B cell (primary cell): ENCODE measurements at regions not wholly inside any gene's neighbourhood (a gene's known extent, or its start where the extent isn't known, plus 50 kb on each side); places are given as distances from the start of the nearest gene placed in this dataset.

Source experiments
- ATAC-seq: fragments of 200-7000 bp; cut with Tn5 transposase; one replicate; pipeline ENCODE4 v1.10.0; 2021; ENCODE audit warnings: low read depth, mild to moderate bottlenecking, moderate number of reproducible peaks, moderate library complexity
- CTCF ChIA-PET: fragments of 350-600 bp; sonication (Branson Sonifier 250); formaldehyde crosslinking; loops from one replicate; lab custom pipeline; 2021; ENCODE audit warnings: antibody characterized with exemption, inconsistent platforms; lab: Charles Lee
- POLR2A ChIA-PET: fragments of 350-600 bp; sonication (Branson Sonifier 250); formaldehyde crosslinking; loops from one replicate; lab custom pipeline; 2021; ENCODE audit warnings: antibody characterized with exemption; lab: Charles Lee
- DNase-seq: peaks from one replicate; pipeline ENCODE4 v3.0.0; 2013
- H2AFZ ChIP-seq: 2 replicates; pipeline ENCODE4 v1.6.1; 2012; ENCODE audit warnings: mild to moderate bottlenecking, low read depth, low read length; ENCODE audit not compliant: insufficient read depth, poor library complexity, severe bottlenecking
- H3K27ac ChIP-seq, 2 donors: 1 replicate in 1 of 2; 2 replicates in 1 of 2; pipeline ENCODE4 v1.5.1; 2012 to 2013; ENCODE audit warnings: low read length in 2 of 2, mild to moderate bottlenecking in 2 of 2, moderate library complexity in 1 of 2
- H3K27me3 ChIP-seq, 4 experiments: fragments of 200-600 bp in 1 of 4; sonication (generic) in 1 of 4; replicated peaks in 1 of 4; 1 replicate in 2 of 4; 2 replicates in 2 of 4; pipeline versions ENCODE4 v1.6.1 to v1.7.0; 2013 to 2016; ENCODE audit warnings: low read length in 3 of 4, mild to moderate bottlenecking in 2 of 4, mixed read lengths in 1 of 4, moderate library complexity in 1 of 4; ENCODE audit not compliant: insufficient read depth in 4 of 4, control insufficient read depth in 3 of 4; ENCODE audit errors: control extremely low read depth in 1 of 4
- H3K36me3 ChIP-seq, 2 experiments: replicated peaks in 1 of 2; 1 replicate in 1 of 2; 2 replicates in 1 of 2; pipeline versions ENCODE4 v1.6.1 to v1.7.1; 2013; ENCODE audit warnings: low read length in 1 of 2; ENCODE audit not compliant: insufficient read depth in 2 of 2, control insufficient read depth in 1 of 2; ENCODE audit errors: control extremely low read depth in 1 of 2, extremely low read depth in 1 of 2
- H3K4me1 ChIP-seq, 2 donors: fragments of 200-600 bp in 1 of 2; sonication (generic) in 1 of 2; 1 replicate in 1 of 2; 2 replicates in 1 of 2; pipeline versions ENCODE4 v1.5.1 to v1.6.1; 2013 to 2017; ENCODE audit warnings: low read length in 2 of 2; ENCODE audit not compliant: control insufficient read depth in 2 of 2, insufficient read depth in 2 of 2
- H3K4me2 ChIP-seq: replicated peaks from 2 replicates; pipeline ENCODE3; 2012; ENCODE audit warnings: mild to moderate bottlenecking, low read depth, low read length; ENCODE audit not compliant: poor library complexity, severe bottlenecking
- H3K4me3 ChIP-seq, 5 experiments: fragments of 200-600 bp in 1 of 5; sonication (generic) in 1 of 5; 1 replicate in 3 of 5; 2 replicates in 2 of 5; pipeline versions ENCODE4 v1.5.1 to v1.7.0; 2011 to 2016; ENCODE audit warnings: low read length in 4 of 5, mild to moderate bottlenecking in 4 of 5, low read depth in 2 of 5, control low read depth in 1 of 5, moderate library complexity in 1 of 5; ENCODE audit not compliant: insufficient read depth in 1 of 5; ENCODE audit errors: control extremely low read depth in 1 of 5, extremely low read depth in 1 of 5
- H3K79me2 ChIP-seq: fragments of 200-600 bp; sonication (generic); one replicate; pipeline ENCODE4 v1.6.0; 2016; ENCODE audit warnings: low read length; ENCODE audit not compliant: control insufficient read depth, insufficient read depth
- H3K9ac ChIP-seq: fragments of 200-600 bp; sonication (generic); 2 replicates; pipeline ENCODE4 v1.6.1; 2017; ENCODE audit warnings: mild to moderate bottlenecking, low read length, moderate library complexity
- H3K9me3 ChIP-seq, 3 donors: one replicate each; pipeline versions ENCODE4 v1.6.1 to v1.7.1; 2013; ENCODE audit warnings: low read length in 2 of 3; ENCODE audit not compliant: control insufficient read depth in 2 of 3, insufficient read depth in 1 of 3; ENCODE audit errors: control extremely low read depth in 1 of 3
- H4K20me1 ChIP-seq: 2 replicates; pipeline ENCODE4 v1.6.0; 2012; ENCODE audit warnings: mild to moderate bottlenecking, low read length; ENCODE audit not compliant: insufficient read depth, control insufficient read depth, poor library complexity, severe bottlenecking
- H3K27ac Mint-ChIP-seq: one replicate; pipeline ENCODE4 v1.8.0; 2021; ENCODE audit warnings: mixed read lengths
- H3K27me3 Mint-ChIP-seq: one replicate; pipeline ENCODE4 v1.8.0; 2021; ENCODE audit warnings: mixed read lengths
- H3K4me1 Mint-ChIP-seq: one replicate; pipeline ENCODE4 v1.8.0; 2021; ENCODE audit warnings: mixed read lengths
- H3K4me3 Mint-ChIP-seq: one replicate; pipeline ENCODE4 v1.8.0; 2021; ENCODE audit warnings: mixed read lengths
- H3K9me3 Mint-ChIP-seq: one replicate; pipeline ENCODE4 v1.8.0; 2022; ENCODE audit warnings: mixed read lengths; ENCODE audit not compliant: insufficient read depth
- CTCF ChIP-seq: fragments of 200-600 bp; IDR thresholded peaks from one replicate; pipeline ENCODE4 v1.8.0; 2022; ENCODE audit warnings: antibody characterized with exemption, mild to moderate bottlenecking
- EZH2 ChIP-seq: IDR thresholded peaks from 2 replicates; pipeline ENCODE4 v1.6.1; 2012; ENCODE audit warnings: borderline replicate concordance, low read depth, mild to moderate bottlenecking, moderate library complexity, low read length; ENCODE audit not compliant: insufficient read depth, poor library complexity, severe bottlenecking
- WGBS: methylation state at CpG from one replicate; pipeline ENCODE4 v1.1.5; 2013; ENCODE audit warnings: missing lambda C conversion rate; ENCODE audit not compliant: insufficient coverage; 5-methylcytosine and 5-hydroxymethylcytosine counted together
- intact Hi-C: fragments of 100-400 bp; cut with micrococcal nuclease; formaldehyde crosslinking; loops from one replicate; pipeline ENCODE4 v1.10.0; 2022

GRCh38 chr6:121858310-121858709, 422.9 kb downstream of the GJA1 start:
- H3K9ac ChIP-seq = no peak overlapping the region
- no peaks in the 10 kb centered on the region for H4K20me1 ChIP-seq
- H3K27me3 ChIP-seq = no peaks in the 10 kb centered on the region
- Mint-ChIP-seq H3K27me3 (no peaks in the 10 kb centered on the region), H3K9me3 (no peaks in the 10 kb centered on the region), H3K4me3 (no peak overlapping the region), H3K27ac (no peak overlapping the region), H3K4me1 (no peaks in the 10 kb centered on the region)
- TF ChIP-seq EZH2 (no peak), CTCF (no peak)
- ATAC-seq (no peak), DNase-seq (no peak)
- CTCF ChIA-PET = no interaction called here
- no peaks in the 10 kb centered on the region for H3K4me1 ChIP-seq
- no peaks in the 10 kb centered on the region for H3K79me2 ChIP-seq
- no peak overlapping the region for H3K27ac ChIP-seq
- no CpG with 5 or more reads among the region's 4 CpGs for WGBS
- intact Hi-C loops = no loop called here
- POLR2A ChIA-PET = no interaction called here
- no peaks in the 10 kb centered on the region for H3K36me3 ChIP-seq
- no peak overlapping the region for H3K4me2 ChIP-seq
- H3K4me3 ChIP-seq = no peak overlapping the region
- H2AFZ ChIP-seq = no peak overlapping the region
- no peaks in the 10 kb centered on the region for H3K9me3 ChIP-seq

GRCh38 chr6:121858986-121859385, 423.5 kb downstream of the GJA1 start:
- H3K9me3 Mint-ChIP-seq = no peaks in the 10 kb centered on the region
- H3K9ac ChIP-seq = no peak overlapping the region
- H3K79me2 ChIP-seq = no peaks in the 10 kb centered on the region
- POLR2A ChIA-PET = no interaction called here
- H2AFZ ChIP-seq = no peak overlapping the region
- DNase-seq (no peak), ATAC-seq (no peak)
- H3K4me3 Mint-ChIP-seq = no peak overlapping the region
- no peak overlapping the region for H3K4me2 ChIP-seq
- WGBS = no CpG with 5 or more reads among the region's 1 CpG
- no peaks in the 10 kb centered on the region for H3K27me3 ChIP-seq
- no peaks in the 10 kb centered on the region for H3K27me3 Mint-ChIP-seq
- no peak overlapping the region for H3K27ac Mint-ChIP-seq
- no peaks in the 10 kb centered on the region for H3K9me3 ChIP-seq
- no peak for TF ChIP-seq CTCF
- no peak for TF ChIP-seq EZH2
- intact Hi-C loops = no loop called here
- no peaks in the 10 kb centered on the region for H3K4me1 Mint-ChIP-seq
- H3K4me1 ChIP-seq = no peaks in the 10 kb centered on the region
- CTCF ChIA-PET = no interaction called here
- no peaks in the 10 kb centered on the region for H3K36me3 ChIP-seq
- no peaks in the 10 kb centered on the region for H4K20me1 ChIP-seq
- H3K27ac ChIP-seq = no peak overlapping the region
- no peak overlapping the region for H3K4me3 ChIP-seq
